ENCODE measurements at regions not wholly inside any gene's neighbourhood (a gene's known extent, or its start where the extent isn't known, plus 50 kb on each side); places are given as distances from the start of the nearest gene placed in this dataset.

DNA sequence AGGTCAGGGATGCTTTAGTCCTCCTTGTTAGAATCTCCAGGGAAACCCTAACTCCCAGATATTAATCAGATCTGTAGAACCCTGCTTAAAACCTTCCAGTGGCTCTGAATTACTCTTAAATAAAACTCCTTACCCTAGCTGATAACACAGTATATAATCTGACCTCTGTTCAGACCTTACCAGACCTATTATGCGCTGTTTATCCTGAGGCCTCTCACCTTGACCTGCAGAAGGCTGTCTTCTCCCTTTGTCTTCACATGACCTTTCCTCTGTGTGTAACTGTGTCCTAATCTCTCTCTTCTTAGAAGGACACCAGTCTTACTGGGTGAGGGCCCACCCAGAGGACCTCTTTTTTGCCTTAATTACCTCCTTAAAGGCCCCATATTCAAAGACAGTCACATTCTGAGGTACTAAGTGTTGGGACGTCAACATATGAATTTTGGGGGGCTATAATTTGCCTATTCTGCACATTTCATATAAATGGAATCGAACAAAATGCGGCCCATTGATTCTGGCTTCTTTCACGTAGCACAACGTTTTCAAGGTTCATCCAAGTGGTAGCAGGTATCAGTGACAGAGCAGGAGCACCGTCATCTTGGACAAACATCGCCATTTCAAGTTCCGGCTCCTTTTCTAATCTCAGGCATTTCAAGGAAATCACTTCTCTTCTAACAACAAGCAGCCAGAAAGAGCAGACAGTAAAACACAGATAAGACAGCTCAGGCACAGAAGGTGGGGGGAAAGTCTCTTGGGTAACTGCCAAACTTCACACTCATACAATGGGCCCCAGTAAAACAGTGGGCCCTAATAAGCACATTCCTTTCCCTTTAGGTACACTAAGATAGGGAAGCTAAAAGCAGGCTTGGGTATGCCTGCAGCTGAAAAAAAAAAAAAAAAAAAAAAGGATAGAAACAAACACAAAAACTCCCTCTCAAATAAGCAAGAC lies 200.2 kb upstream of the NUDT4 start:
- DNase-seq (ENCODE audit: low read depth in 2 of 2): no peak

GRCh38 chr12:93178154-93178878 lies 199.4 kb upstream of the NUDT4 start:
- no peak for DNase-seq (ENCODE audit: low read depth in 2 of 2)

- no peak for DNase-seq (ENCODE audit: low read depth in 2 of 2)
These were observed 197.9 kb upstream of the NUDT4 start for GRCh38 chr12:93179792-93180191.

GRCh38 chr12:93180566-93180965 lies 197.2 kb upstream of the NUDT4 start:
- no peak for DNase-seq (ENCODE audit: low read depth in 2 of 2)

DNA sequence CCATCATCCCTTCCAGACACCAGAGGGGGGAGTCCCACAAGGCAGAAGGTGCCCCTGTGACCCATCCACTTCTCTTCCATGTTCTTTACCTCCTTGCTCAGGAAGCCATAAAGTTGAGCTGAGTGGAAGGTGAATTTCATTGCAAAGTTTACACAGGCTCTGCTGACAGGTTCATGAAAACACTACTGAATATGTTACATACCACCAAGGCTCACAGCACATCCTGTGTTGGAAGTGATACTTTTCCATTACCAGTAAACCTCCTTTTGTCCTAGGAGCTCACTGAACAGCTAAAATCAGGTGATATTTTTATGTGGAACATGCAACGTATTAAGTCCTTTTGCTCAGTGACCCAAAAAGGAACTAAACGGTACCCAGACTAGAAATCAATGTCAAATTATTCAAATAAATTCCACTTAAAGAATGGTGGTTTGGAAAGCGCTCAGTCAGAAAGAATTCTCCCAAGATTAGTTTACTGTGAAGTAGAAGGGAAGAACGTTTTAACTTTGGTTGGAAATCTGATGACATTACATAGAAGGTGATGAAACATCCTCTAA lies 196.2 kb upstream of the NUDT4 start:
- DNase-seq (ENCODE audit: low read depth in 2 of 2): no peak

GRCh38 chr12:93183940-93184671 lies 193.6 kb upstream of the NUDT4 start:
- no peak for DNase-seq (ENCODE audit: low read depth in 2 of 2)

- no peak for DNase-seq (ENCODE audit: low read depth in 2 of 2)
These were observed 192.9 kb upstream of the NUDT4 start for GRCh38 chr12:93184672-93185368.

GRCh38 chr12:93185369-93185741 lies 192.4 kb upstream of the NUDT4 start:
- no peak for DNase-seq (ENCODE audit: low read depth in 2 of 2)

DNA sequence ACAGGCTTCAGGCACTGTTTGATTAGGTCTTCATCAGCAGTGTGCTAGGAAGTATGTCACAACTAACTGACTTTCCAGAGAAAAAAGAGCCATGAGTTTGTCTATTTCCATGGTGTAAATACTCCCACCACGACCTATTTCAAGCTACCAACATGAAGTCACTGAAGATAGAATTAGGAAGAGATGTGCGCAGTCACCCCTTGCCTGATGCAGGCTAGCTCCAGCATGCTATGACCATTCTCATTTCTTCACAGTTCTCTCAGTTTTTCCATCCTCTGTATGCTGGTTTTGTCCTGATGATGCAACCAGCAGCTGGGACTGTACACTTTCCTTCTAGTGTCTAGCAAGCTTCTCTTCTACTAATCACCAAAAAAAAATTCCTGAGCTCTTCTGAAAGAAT lies 191.6 kb upstream of the NUDT4 start:
- DNase-seq (ENCODE audit: low read depth in 2 of 2): no peak

DNA sequence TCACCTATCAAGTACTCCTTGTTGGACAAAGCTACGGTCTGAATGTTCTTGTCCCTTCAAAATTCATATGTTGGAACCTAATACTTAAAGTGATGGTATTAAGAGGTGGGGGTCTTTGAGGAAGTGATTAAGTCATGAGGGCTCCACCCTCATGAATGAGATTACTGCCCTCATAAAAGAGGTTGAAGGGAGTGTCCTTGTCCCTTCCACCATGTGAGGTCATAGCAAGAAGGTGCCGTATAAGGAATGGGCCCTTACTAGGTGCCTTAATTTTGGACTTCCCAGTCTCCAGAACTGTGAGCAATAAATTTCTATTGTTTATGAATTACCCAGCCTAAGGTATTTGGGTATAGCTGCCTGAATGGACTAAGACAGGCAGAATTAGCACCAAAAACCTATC lies 191.1 kb upstream of the NUDT4 start:
- no peak for DNase-seq (ENCODE audit: low read depth in 2 of 2)

GRCh38 chr12:93191423-93191822 lies 186.3 kb upstream of the NUDT4 start:
- DNase-seq (ENCODE audit: low read depth in 2 of 2): no peak

DNA sequence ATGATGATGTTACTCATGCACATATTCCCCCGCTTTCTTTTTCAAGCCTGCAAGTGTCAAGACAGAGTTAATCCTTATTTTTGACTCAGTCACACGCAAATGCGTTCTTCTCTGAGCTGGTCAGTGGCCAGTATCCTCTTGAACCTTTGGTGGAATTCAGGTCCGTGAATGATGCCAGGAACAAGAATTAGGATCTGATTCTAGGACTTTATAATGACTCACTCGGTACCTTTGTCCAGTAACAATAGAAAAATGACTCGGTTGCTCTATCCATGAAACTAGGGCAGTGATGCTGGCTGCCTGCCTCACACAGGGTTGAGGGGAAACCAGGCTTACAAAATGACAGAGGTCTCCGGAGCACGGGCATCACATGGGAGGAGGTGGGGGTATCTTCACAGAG lies 185.8 kb upstream of the NUDT4 start:
- DNase-seq (ENCODE audit: low read depth in 2 of 2): no peak

GRCh38 chr12:93192878-93193277 lies 184.8 kb upstream of the NUDT4 start:
- DNase-seq (ENCODE audit: low read depth in 2 of 2): no peak

DNA sequence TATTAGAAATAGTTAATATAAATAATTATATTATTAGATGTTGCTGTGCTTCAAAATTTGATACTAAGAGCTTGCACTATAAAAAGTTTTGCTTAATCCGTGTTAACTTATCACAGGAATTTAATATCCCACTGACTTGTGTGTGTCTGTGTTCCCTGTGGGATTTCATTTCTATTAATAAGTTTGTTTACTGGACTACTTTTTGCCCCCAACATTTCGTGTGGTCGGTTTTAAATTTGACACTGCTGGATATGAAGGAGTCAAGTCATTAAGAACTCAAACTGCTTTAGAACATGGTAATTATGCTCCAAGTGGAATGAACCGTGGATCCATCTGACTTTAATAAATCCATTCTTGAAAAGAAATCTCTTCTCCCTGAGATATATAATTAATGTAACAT lies 182.2 kb upstream of the NUDT4 start:
- DNase-seq (ENCODE audit: low read depth in 2 of 2): no peak

GRCh38 chr12:93197067-93197593 lies 180.6 kb upstream of the NUDT4 start:
- DNase-seq (ENCODE audit: low read depth in 2 of 2): no peak

DNA sequence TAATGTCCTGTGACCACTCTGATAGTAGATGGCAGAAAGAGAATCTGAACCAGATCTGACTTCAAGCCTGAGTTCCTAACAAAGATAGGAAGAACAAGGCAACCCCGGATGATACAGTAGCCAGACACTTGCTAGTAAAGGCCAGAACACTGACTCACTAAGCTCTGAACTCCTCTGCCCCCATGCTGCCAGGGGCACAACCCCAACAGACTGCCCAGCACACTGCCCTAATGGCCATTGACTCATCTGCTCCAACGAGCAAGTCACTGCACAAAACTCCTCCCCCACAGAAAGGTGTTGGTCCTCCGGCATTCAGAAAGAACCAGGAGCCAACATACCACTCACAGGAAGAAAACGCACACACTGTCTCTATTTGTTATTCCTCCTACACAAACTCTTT lies 179.6 kb upstream of the NUDT4 start:
- no peak for DNase-seq (ENCODE audit: low read depth in 2 of 2)

DNA sequence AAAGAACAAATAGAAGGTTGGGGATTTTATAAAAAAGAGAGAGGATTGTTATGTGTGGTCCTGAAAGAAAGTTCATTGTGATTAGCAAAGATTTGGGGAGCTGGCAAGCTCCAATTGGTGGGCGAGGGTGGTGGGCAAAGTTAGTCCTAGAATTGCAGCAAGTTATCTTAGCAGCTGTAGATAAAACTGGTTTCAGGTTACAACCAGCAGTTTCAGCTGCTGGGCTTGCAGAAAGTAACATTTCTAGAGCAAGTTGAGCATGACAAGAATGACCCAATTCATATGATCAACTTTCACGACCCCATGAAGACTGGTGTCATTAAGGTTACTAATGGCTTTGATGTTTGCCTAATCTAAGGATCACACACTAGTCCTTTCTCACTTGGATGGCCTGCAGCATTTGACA lies 177.9 kb upstream of the NUDT4 start:
- DNase-seq (ENCODE audit: low read depth in 2 of 2): no peak

DNA sequence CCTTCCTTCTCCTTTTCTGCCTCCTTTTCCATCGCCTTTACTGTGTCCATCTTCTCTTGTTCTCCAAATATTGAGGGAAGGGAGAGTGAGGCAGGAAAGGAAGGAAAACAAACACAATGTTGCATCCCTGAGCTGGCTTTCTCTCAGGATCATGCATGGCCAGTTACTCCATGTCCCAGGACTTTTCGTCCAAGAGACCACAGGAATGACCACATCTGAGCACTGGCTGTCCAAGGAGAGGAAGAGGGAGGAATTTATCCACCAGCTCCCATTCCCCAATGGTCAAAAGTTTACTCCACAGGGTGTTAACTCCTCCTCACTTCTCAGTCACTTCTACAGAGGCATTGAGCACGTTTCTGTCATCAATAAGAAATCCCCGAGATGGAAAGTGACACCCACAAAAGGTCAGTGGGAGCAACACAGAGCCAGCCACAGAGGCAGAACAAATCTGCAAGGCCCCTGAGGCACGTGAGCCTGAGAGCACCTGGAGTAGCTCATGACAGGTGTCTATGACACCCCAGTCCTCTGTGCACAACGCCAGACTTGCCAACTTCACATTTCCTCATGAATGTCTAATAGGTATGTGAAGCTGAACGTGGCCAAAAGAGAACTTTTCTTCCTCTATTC lies 177.3 kb upstream of the NUDT4 start:
- DNase-seq (ENCODE audit: low read depth in 2 of 2): no peak

DNA sequence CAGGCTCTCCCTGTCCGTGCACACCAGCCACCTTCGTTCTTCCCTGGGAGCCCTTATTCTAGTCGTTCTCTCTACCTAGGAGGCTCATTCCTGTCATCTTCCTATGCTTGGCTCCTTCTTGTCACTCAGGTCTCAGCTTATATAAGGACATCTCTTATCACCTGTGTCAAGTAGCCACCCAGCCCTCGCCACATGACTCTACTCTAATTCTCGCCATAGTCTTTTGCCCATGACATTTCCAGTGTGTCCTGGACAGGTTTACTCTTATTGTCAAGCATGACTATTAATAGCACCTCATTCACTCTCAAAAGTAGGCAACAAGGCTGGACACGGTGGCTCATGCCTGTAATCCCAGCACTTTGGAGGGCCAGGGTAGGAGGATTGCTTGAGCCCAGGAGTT lies 175.7 kb upstream of the NUDT4 start:
- no peak for DNase-seq (ENCODE audit: low read depth in 2 of 2)

- DNase-seq (ENCODE audit: low read depth in 2 of 2): no peak
These were observed 175.0 kb upstream of the NUDT4 start for GRCh38 chr12:93202688-93203087.

DNA sequence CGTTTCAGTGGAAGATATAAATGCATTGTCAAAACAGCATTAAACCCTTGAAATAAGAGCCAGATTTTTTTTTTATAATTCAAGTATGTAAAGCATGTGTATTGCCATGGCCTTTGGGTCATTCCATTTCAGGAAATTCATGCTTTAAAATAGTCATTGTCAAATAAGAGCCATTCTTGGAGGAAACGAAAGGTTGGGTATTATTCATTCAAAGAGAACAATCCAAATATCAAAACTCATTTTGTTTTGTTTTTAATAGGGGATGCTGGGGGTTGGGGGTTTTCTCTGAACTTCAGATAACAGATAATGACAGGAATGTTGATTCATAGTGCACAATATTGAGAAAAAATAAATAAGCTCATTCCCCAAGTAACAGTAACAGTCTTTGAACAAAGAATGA lies 174.4 kb upstream of the NUDT4 start:
- no peak for DNase-seq (ENCODE audit: low read depth in 2 of 2)

Data from stimulated activated CD4-positive, alpha-beta T cell treated with anti-CD3 and anti-CD28 coated beads, Interleukin-4, amount 100 ng/mL, for 48 hours (primary cell).